H1 (cell line): ENCODE measurements at regions not wholly inside any gene's neighbourhood (a gene's known extent, or its start where the extent isn't known, plus 50 kb on each side); places are given as distances from the start of the nearest gene placed in this dataset.
"Not testable (repeated sequence)": the region's sequence is repeated elsewhere in the genome, so short reads cannot be mapped to it uniquely, and the experiment has no call there.

Experiments used
- CBX5 ChIP-seq: fragments of 300-800, 300-1000 bp; sonication (generic); IDR thresholded peaks from 2 replicates; pipeline ENCODE4 v1.7.1; 2016; ENCODE audit warnings: antibody characterized with exemption, low read length, low read depth
- CEBPB ChIP-seq: IDR thresholded peaks from 2 replicates; pipeline ENCODE4 v1.6.1; 2012; ENCODE audit warnings: low read depth, low read length
- CHD1 ChIP-seq: IDR thresholded peaks from 2 replicates; pipeline ENCODE4 v1.6.1; 2012; ENCODE audit warnings: low read depth, low read length, improper control_type of control experiment
- EGR1 ChIP-seq: IDR thresholded peaks from 2 replicates; pipeline ENCODE4 v1.6.1; 2011; ENCODE audit warnings: low read depth, low read length, borderline replicate concordance
- JUND ChIP-seq: IDR thresholded peaks from 2 replicates; pipeline ENCODE4 v1.6.1; 2011; ENCODE audit warnings: mild to moderate bottlenecking, improper control_type of control experiment, low read length
- KDM5A ChIP-seq: fragments of 200-600 bp; IDR thresholded peaks from 2 replicates; pipeline ENCODE4 v1.7.1; 2012; ENCODE audit warnings: mild to moderate bottlenecking, low read length, inconsistent platforms, mixed read lengths
- POLR2A ChIP-seq, 2 experiments: IDR thresholded peaks; 1 replicate in 1 of 2; 2 replicates in 1 of 2; pipeline ENCODE4 v1.6.1; 2011; ENCODE audit warnings: low read depth in 2 of 2, low read length in 2 of 2, mild to moderate bottlenecking in 2 of 2; ENCODE audit errors: control extremely low read depth in 1 of 2
- POLR2AphosphoS5 ChIP-seq: IDR thresholded peaks from 2 replicates; pipeline ENCODE4 v1.6.1; 2011; ENCODE audit warnings: low read depth, low read length
- RFX5 ChIP-seq: IDR thresholded peaks from 2 replicates; pipeline ENCODE4 v1.6.1; 2011; ENCODE audit warnings: low read depth, low read length, improper control_type of control experiment, borderline replicate concordance
- SIN3A ChIP-seq, 2 experiments: IDR thresholded peaks in 1 of 2; conservative IDR thresholded peaks in 1 of 2; 2 replicates each; pipeline ENCODE4 v1.6.1; 2011 to 2012; ENCODE audit warnings: low read length in 2 of 2, improper control_type of control experiment in 1 of 2, low read depth in 1 of 2, mild to moderate bottlenecking in 1 of 2
- SIX5 ChIP-seq: IDR thresholded peaks from 2 replicates; pipeline ENCODE4 v1.6.1; 2011; ENCODE audit warnings: mild to moderate bottlenecking, low read depth, low read length
- SUZ12 ChIP-seq: fragments of 200-600 bp; sonication (generic); IDR thresholded peaks from 2 replicates; pipeline ENCODE4 v1.6.1; 2012; ENCODE audit warnings: mild to moderate bottlenecking, inconsistent platforms, low read length, moderate library complexity, mixed read lengths
- YY1 ChIP-seq: IDR thresholded peaks from 2 replicates; pipeline ENCODE4 v1.6.1; 2011; ENCODE audit warnings: low read depth, mild to moderate bottlenecking, low read length
- TF ChIP-seq, protein P1 (sequence below), 3 experiments: IDR thresholded peaks; 1 replicate in 2 of 3; 2 replicates in 1 of 3; pipeline versions ENCODE4 v1.5.1 to v1.6.1; 2011; ENCODE audit warnings: low read length in 3 of 3, mild to moderate bottlenecking in 3 of 3, inconsistent platforms in 2 of 3, low read depth in 1 of 3, moderate library complexity in 1 of 3; ENCODE audit not compliant: insufficient read depth in 1 of 3; ENCODE audit errors: control extremely low read depth in 1 of 3

DNA sequence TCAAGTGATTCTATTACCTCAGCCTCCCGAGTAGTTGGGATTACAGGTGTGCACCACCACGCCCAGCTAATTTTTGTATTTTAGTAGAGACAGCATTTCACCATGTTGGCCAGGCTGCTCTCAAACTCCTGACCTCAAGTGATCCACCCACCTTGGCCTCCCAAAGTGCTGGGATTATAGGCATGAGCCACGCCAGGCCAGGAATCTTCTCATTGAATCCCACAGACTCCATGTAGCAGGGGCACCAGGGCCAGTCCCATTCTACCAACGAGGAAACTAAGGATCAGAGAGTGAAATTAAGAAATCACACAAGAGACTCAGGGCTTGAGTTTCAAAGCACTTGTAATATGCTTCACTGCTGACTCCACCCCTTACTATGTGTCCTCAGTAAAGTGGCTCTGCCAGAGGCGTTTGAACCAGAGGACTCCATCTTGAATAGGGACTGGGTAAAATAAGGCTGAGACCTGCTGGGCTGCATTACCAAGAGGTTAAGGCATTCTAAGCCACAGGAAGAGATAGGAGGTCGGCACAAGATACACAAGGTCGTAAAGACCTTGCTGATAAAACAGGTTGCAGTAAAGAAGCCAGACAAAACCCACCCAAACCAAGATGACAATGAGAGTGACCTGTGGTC is 285.8 kb upstream of the AMIGO2 start:
- TF ChIP-seq CEBPB; YY1; JUND; EGR1; SIX5; POLR2AphosphoS5; SIN3A (conservative IDR thresholded peaks at IDR 0.05 in 1 of 2, IDR thresholded peaks at IDR 0.05 in 1 of 2; ENCODE audit: low read depth in 1 of 2, low read length in 2 of 2); KDM5A; RFX5; CBX5; POLR2A (IDR thresholded peaks at IDR 0.05; ENCODE audit: control extremely low read depth in 1 of 2, low read depth in 2 of 2, low read length in 2 of 2); CHD1; SUZ12: not testable (repeated sequence)
- TF ChIP-seq, protein P1, sequence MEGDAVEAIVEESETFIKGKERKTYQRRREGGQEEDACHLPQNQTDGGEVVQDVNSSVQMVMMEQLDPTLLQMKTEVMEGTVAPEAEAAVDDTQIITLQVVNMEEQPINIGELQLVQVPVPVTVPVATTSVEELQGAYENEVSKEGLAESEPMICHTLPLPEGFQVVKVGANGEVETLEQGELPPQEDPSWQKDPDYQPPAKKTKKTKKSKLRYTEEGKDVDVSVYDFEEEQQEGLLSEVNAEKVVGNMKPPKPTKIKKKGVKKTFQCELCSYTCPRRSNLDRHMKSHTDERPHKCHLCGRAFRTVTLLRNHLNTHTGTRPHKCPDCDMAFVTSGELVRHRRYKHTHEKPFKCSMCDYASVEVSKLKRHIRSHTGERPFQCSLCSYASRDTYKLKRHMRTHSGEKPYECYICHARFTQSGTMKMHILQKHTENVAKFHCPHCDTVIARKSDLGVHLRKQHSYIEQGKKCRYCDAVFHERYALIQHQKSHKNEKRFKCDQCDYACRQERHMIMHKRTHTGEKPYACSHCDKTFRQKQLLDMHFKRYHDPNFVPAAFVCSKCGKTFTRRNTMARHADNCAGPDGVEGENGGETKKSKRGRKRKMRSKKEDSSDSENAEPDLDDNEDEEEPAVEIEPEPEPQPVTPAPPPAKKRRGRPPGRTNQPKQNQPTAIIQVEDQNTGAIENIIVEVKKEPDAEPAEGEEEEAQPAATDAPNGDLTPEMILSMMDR (IDR thresholded peaks at IDR 0.05; ENCODE audit: control extremely low read depth in 1 of 3, insufficient read depth in 1 of 3, low read depth in 1 of 3, low read length in 3 of 3): not testable (repeated sequence)
